ENCODE measurements at regions not wholly inside any gene's neighbourhood (a gene's known extent, or its start where the extent isn't known, plus 50 kb on each side); places are given as distances from the start of the nearest gene placed in this dataset.

- Histone ChIP-seq H3K9ac (ENCODE audit: low read depth, low read length, poor library complexity) (no peak overlapping the region), H2BK120ac (ENCODE audit: low read depth, low read length) (no peak overlapping the region)
Measured at GRCh38 chr4:137701401-137701800, 169.1 kb upstream of the PCDH18 start.

DNA sequence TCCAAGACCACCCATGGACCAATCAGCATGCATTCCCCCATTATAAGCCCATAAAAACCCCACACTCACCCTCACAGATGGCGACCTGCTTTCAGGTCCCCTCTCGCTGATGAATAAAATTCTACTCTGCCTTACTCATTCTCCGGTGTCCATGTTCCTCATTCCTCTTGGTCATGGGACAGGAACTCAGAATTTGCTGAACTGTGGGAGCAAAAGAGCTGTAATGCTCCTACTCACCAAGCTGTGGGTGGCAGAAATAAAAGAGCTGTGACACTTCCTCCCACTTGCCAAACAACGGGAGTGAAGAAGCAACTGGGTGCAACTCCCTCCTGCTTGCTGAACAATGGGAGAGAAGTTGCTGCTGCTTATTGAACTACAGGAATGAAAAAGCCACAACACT, 168.5 kb upstream of the PCDH18 start:
- no peak for DNase-seq (ENCODE audit: low spot score)
- H3K27ac ChIP-seq (replicated peaks; ENCODE audit: low read length) = no peak overlapping the region
- H3K79me1 ChIP-seq (ENCODE audit: low read depth, low read length) = no peaks in the 10 kb centered on the region
- no CpG with 5 or more reads among the region's 4 CpGs for WGBS, 2 donors (ENCODE audit: extremely low coverage in 2 of 2, insufficient read length in 2 of 2, insufficient replicate concordance in 1 of 2)
- no peak overlapping the region for H3K23ac ChIP-seq (ENCODE audit: low read depth, low read length, poor library complexity)
- H2BK5ac ChIP-seq (ENCODE audit: low read length) = no peak overlapping the region
- no peak overlapping the region for H3K4ac ChIP-seq (ENCODE audit: low read length)
- H2BK15ac ChIP-seq (ENCODE audit: low read length) = no peak overlapping the region
- H3K4me3 ChIP-seq (ENCODE audit: low read length in 2 of 2) = no peak overlapping the region
- no peak overlapping the region for H2AFZ ChIP-seq (ENCODE audit: low read length)
- no peak overlapping the region for H3K4me2 ChIP-seq (ENCODE audit: insufficient read depth, low read length, poor library complexity, severe bottlenecking)
- H2AK5ac ChIP-seq (ENCODE audit: low read depth, low read length) = no peak overlapping the region
- H3K14ac ChIP-seq (ENCODE audit: low read length) = no peak overlapping the region
- no peak overlapping the region for H4K91ac ChIP-seq (ENCODE audit: low read depth, low read length, poor library complexity)
- H4K8ac ChIP-seq (ENCODE audit: low read depth, low read length) = no peak overlapping the region
- no peak overlapping the region for H2BK12ac ChIP-seq (ENCODE audit: low read length)
- H2BK120ac ChIP-seq (ENCODE audit: low read depth, low read length) = no peak overlapping the region
- H3K27me3 ChIP-seq (ENCODE audit: control insufficient read depth in 3 of 3, insufficient read depth in 3 of 3, low read depth in 1 of 3, low read length in 3 of 3) = no peaks in the 10 kb centered on the region
- no peak overlapping the region for H3K9ac ChIP-seq (ENCODE audit: low read depth, low read length, poor library complexity)
- peaks cover 0 to 4% of the 10 kb centered on the region in 2 donors for H3K4me1 ChIP-seq (ENCODE audit: control insufficient read depth in 2 of 2, insufficient read depth in 1 of 2, low read depth in 1 of 2, low read length in 2 of 2)
- H3K36me3 ChIP-seq (replicated peaks in 1 of 2; ENCODE audit: control insufficient read depth in 2 of 2, insufficient read depth in 2 of 2, low read length in 2 of 2) = no peaks in the 10 kb centered on the region
- no peak overlapping the region for H3K18ac ChIP-seq (ENCODE audit: low read length)
- H3K9me3 ChIP-seq (replicated peaks in 1 of 2; ENCODE audit: control insufficient read depth in 2 of 2, insufficient read depth in 1 of 2, low read depth in 1 of 2, low read length in 2 of 2) = peaks cover 0 to 6% of the 10 kb centered on the region in 2 donors

More at GRCh38 chr4:137701401-137701800, 169.1 kb upstream of the PCDH18 start:
- Histone ChIP-seq H3K4me3 (ENCODE audit: low read length in 2 of 2) (no peak overlapping the region), H4K8ac (ENCODE audit: low read depth, low read length) (no peak overlapping the region), H3K4ac (ENCODE audit: low read length) (no peak overlapping the region), H3K79me1 (ENCODE audit: low read depth, low read length) (no peaks in the 10 kb centered on the region), H3K9me3 (replicated peaks in 1 of 2; ENCODE audit: control insufficient read depth in 2 of 2, insufficient read depth in 1 of 2, low read depth in 1 of 2, low read length in 2 of 2) (peaks cover 0 to 6% of the 10 kb centered on the region in 2 donors), H3K27ac (replicated peaks; ENCODE audit: low read length) (no peak overlapping the region), H2BK12ac (ENCODE audit: low read length) (no peak overlapping the region), H3K14ac (ENCODE audit: low read length) (no peak overlapping the region), H3K4me1 (ENCODE audit: control insufficient read depth in 2 of 2, insufficient read depth in 1 of 2, low read depth in 1 of 2, low read length in 2 of 2) (no peaks in the 10 kb centered on the region), H2AFZ (ENCODE audit: low read length) (no peak overlapping the region), H3K27me3 (ENCODE audit: control insufficient read depth in 3 of 3, insufficient read depth in 3 of 3, low read depth in 1 of 3, low read length in 3 of 3) (no peaks in the 10 kb centered on the region), H2BK15ac (ENCODE audit: low read length) (no peak overlapping the region), H4K91ac (ENCODE audit: low read depth, low read length, poor library complexity) (no peak overlapping the region), H3K18ac (ENCODE audit: low read length) (no peak overlapping the region), H2AK5ac (ENCODE audit: low read depth, low read length) (no peak overlapping the region), H3K36me3 (replicated peaks in 1 of 2; ENCODE audit: control insufficient read depth in 2 of 2, insufficient read depth in 2 of 2, low read length in 2 of 2) (no peaks in the 10 kb centered on the region), H2BK5ac (ENCODE audit: low read length) (no peak overlapping the region), H3K4me2 (ENCODE audit: insufficient read depth, low read length, poor library complexity, severe bottlenecking) (no peak overlapping the region), H3K23ac (ENCODE audit: low read depth, low read length, poor library complexity) (no peak overlapping the region)
- no CpG with 5 or more reads among the region's 1 CpG for WGBS, 2 donors (ENCODE audit: extremely low coverage in 2 of 2, insufficient read length in 2 of 2, insufficient replicate concordance in 1 of 2)
- no peak for DNase-seq (ENCODE audit: low spot score)

DNA sequence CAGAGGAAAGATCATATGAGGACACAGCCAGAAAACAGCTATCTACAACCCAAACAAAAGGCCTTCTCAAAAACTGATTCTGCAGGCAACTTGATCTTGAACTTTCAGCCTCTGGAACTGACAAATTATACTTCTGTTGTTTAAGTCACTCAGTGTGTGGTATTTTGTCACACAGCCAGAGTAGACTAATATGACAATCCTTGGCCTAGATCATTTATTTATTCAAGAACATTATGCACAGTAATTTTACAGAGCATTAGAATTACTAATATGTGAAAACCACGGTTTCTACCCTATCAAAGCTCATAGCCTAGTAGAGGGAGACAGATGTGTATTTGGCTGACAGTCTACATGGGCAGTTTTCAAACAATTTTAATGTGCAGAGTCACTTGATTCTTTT, 167.8 kb upstream of the PCDH18 start:
- no peak overlapping the region for H3K4me3 ChIP-seq (ENCODE audit: low read length in 2 of 2)
- no peak overlapping the region for H2BK12ac ChIP-seq (ENCODE audit: low read length)
- no peak overlapping the region for H4K8ac ChIP-seq (ENCODE audit: low read depth, low read length)
- no peak overlapping the region for H3K4me2 ChIP-seq (ENCODE audit: insufficient read depth, low read length, poor library complexity, severe bottlenecking)
- no peak overlapping the region for H3K23ac ChIP-seq (ENCODE audit: low read depth, low read length, poor library complexity)
- H3K27ac ChIP-seq (replicated peaks; ENCODE audit: low read length) = no peak overlapping the region
- H3K9ac ChIP-seq (ENCODE audit: low read depth, low read length, poor library complexity) = no peak overlapping the region
- no peak overlapping the region for H2AFZ ChIP-seq (ENCODE audit: low read length)
- no peak overlapping the region for H4K91ac ChIP-seq (ENCODE audit: low read depth, low read length, poor library complexity)
- no peak overlapping the region for H2BK5ac ChIP-seq (ENCODE audit: low read length)
- H3K14ac ChIP-seq (ENCODE audit: low read length) = no peak overlapping the region
- H2BK15ac ChIP-seq (ENCODE audit: low read length) = no peak overlapping the region
- peaks cover 0 to 6% of the 10 kb centered on the region in 2 donors for H3K9me3 ChIP-seq (replicated peaks in 1 of 2; ENCODE audit: control insufficient read depth in 2 of 2, insufficient read depth in 1 of 2, low read depth in 1 of 2, low read length in 2 of 2)
- no peaks in the 10 kb centered on the region for H3K27me3 ChIP-seq (ENCODE audit: control insufficient read depth in 3 of 3, insufficient read depth in 3 of 3, low read depth in 1 of 3, low read length in 3 of 3)
- H2AK5ac ChIP-seq (ENCODE audit: low read depth, low read length) = no peak overlapping the region
- no peak overlapping the region for H3K18ac ChIP-seq (ENCODE audit: low read length)
- H3K79me1 ChIP-seq (ENCODE audit: low read depth, low read length) = no peaks in the 10 kb centered on the region
- no peak overlapping the region for H3K4ac ChIP-seq (ENCODE audit: low read length)
- H3K36me3 ChIP-seq (replicated peaks in 1 of 2; ENCODE audit: control insufficient read depth in 2 of 2, insufficient read depth in 2 of 2, low read length in 2 of 2) = no peaks in the 10 kb centered on the region
- DNase-seq (ENCODE audit: low spot score) = no peak
- no peak overlapping the region for H2BK120ac ChIP-seq (ENCODE audit: low read depth, low read length)
- no CpG with 5 or more reads among the region's 1 CpG for WGBS, 2 donors (ENCODE audit: extremely low coverage in 2 of 2, insufficient read length in 2 of 2, insufficient replicate concordance in 1 of 2)
- peaks cover 0 to 7% of the 10 kb centered on the region in 2 donors for H3K4me1 ChIP-seq (ENCODE audit: control insufficient read depth in 2 of 2, insufficient read depth in 1 of 2, low read depth in 1 of 2, low read length in 2 of 2)

DNA sequence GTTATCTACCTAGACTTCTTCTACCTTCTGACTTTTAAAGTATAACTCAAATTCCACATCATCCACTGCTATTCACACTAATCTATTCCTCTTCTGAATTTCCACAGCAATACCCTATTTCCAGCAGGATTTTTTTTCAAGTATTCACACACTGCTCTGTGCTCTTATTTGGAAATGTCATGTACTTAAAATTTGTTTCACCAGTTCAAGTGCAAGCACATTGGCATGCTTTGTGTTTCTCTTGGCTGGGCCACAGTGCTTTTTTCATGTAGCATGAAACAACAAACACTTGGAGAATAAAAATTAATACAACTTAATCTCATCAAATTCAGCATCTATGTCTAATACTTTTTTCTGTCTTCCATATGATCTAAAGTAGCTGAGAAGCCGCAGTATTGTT, 161.8 kb upstream of the PCDH18 start:
- H3K4me3 ChIP-seq (ENCODE audit: low read length in 2 of 2) = no peak overlapping the region
- no peak overlapping the region for H3K18ac ChIP-seq (ENCODE audit: low read length)
- no peaks in the 10 kb centered on the region for H3K79me1 ChIP-seq (ENCODE audit: low read depth, low read length)
- no peak for DNase-seq (ENCODE audit: low spot score)
- H4K91ac ChIP-seq (ENCODE audit: low read depth, low read length, poor library complexity) = no peak overlapping the region
- H2BK120ac ChIP-seq (ENCODE audit: low read depth, low read length) = no peak overlapping the region
- peaks cover 0 to 7% of the 10 kb centered on the region in 2 donors for H3K4me1 ChIP-seq (ENCODE audit: control insufficient read depth in 2 of 2, insufficient read depth in 1 of 2, low read depth in 1 of 2, low read length in 2 of 2)
- no peak overlapping the region for H3K14ac ChIP-seq (ENCODE audit: low read length)
- WGBS, 2 donors (ENCODE audit: extremely low coverage in 2 of 2, insufficient read length in 2 of 2, insufficient replicate concordance in 1 of 2) = no CpG with 5 or more reads among the region's 1 CpG
- H3K27ac ChIP-seq (replicated peaks; ENCODE audit: low read length) = no peak overlapping the region
- H2BK5ac ChIP-seq (ENCODE audit: low read length) = no peak overlapping the region
- H2BK15ac ChIP-seq (ENCODE audit: low read length) = no peak overlapping the region
- H3K4me2 ChIP-seq (ENCODE audit: insufficient read depth, low read length, poor library complexity, severe bottlenecking) = no peak overlapping the region
- H3K23ac ChIP-seq (ENCODE audit: low read depth, low read length, poor library complexity) = no peak overlapping the region
- no peak overlapping the region for H3K9ac ChIP-seq (ENCODE audit: low read depth, low read length, poor library complexity)
- no peaks in the 10 kb centered on the region for H3K27me3 ChIP-seq (ENCODE audit: control insufficient read depth in 3 of 3, insufficient read depth in 3 of 3, low read depth in 1 of 3, low read length in 3 of 3)
- no peak overlapping the region for H2AFZ ChIP-seq (ENCODE audit: low read length)
- no peak overlapping the region for H3K4ac ChIP-seq (ENCODE audit: low read length)
- no peak overlapping the region for H2BK12ac ChIP-seq (ENCODE audit: low read length)
- no peaks in the 10 kb centered on the region for H3K36me3 ChIP-seq (replicated peaks in 1 of 2; ENCODE audit: control insufficient read depth in 2 of 2, insufficient read depth in 2 of 2, low read length in 2 of 2)
- H4K8ac ChIP-seq (ENCODE audit: low read depth, low read length) = no peak overlapping the region
- H3K9me3 ChIP-seq (replicated peaks in 1 of 2; ENCODE audit: control insufficient read depth in 2 of 2, insufficient read depth in 1 of 2, low read depth in 1 of 2, low read length in 2 of 2) = no peaks in the 10 kb centered on the region
- H2AK5ac ChIP-seq (ENCODE audit: low read depth, low read length) = no peak overlapping the region

Measured in neuronal stem cell (in vitro differentiated cells).